ENCODE measurements at regions not wholly inside any gene's neighbourhood (a gene's known extent, or its start where the extent isn't known, plus 50 kb on each side); places are given as distances from the start of the nearest gene placed in this dataset. TPM values are rescaled to one million over a fixed set of nuclear protein-coding genes. Genes with fewer than 3 reads are reported as not detected.

DNA sequence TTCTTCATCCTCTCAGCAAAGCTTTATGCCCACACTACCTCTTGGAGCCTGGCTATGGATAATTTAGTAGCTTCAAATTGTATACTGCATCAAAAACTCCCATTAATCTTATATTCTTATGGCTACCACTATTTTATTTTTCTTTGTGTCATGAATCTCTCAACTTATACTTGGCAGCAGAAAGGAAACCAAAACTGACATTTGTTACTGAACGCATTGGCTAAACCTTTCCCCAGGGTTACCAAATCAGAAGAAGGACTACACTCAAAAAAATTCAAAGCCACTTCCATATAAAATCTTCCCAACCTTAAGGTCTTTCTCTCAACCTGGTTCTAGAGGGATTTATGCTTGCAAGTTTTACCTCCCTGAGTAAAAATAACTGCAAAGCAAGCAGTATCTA lies 97.0 kb upstream of the REG3G start:
- no peak overlapping the region for H3K4me3 ChIP-seq (ENCODE audit: low read length)
- peaks cover 2% of the 10 kb centered on the region for H3K9me3 ChIP-seq (replicated peaks; ENCODE audit: low read length)
- no peaks in the 10 kb centered on the region for H3K36me3 ChIP-seq (ENCODE audit: insufficient read depth, low read length)

DNA sequence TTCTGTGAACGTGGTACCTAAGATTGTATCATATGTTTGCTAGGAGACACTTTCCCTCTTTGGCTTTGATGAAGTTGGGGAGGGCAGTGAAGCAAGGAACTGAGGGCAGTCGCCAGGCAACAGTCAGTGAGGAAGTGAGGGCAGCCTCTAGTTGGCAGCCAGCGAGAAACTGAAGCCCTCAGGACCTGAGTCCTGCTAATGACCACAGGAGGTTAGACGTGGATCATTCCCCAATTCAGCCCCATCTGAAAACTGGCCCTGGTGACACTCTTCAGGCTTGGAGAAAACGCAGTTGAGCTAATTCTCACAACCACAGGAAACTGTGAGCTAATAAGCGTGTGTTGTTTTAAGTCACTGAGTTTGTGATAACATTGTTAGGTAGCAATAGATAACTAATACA lies 84.5 kb upstream of the REG3G start:
- H3K27me3 ChIP-seq (ENCODE audit: control insufficient read depth, insufficient read depth, low read length) = no peaks in the 10 kb centered on the region
- H3K4me3 ChIP-seq (ENCODE audit: low read length) = no peak overlapping the region
- H3K36me3 ChIP-seq (ENCODE audit: insufficient read depth, low read length) = no peaks in the 10 kb centered on the region
- H3K4me1 ChIP-seq (ENCODE audit: control insufficient read depth, insufficient read depth, low read length) = no peaks in the 10 kb centered on the region
- H3K9ac ChIP-seq (ENCODE audit: low read depth, low read length) = no peak overlapping the region
- no peak overlapping the region for H3K4me2 ChIP-seq (ENCODE audit: low read length)
- H3K9me3 ChIP-seq (replicated peaks; ENCODE audit: low read length) = peaks cover 5% of the 10 kb centered on the region

More for the DNA sequence above, 97.0 kb upstream of the REG3G start:
- Histone ChIP-seq H3K27me3 (ENCODE audit: control insufficient read depth, insufficient read depth, low read length) (no peaks in the 10 kb centered on the region), H3K4me2 (ENCODE audit: low read length) (no peak overlapping the region), H3K4me1 (ENCODE audit: control insufficient read depth, insufficient read depth, low read length) (no peaks in the 10 kb centered on the region), H3K9ac (ENCODE audit: low read depth, low read length) (no peak overlapping the region)

DNA sequence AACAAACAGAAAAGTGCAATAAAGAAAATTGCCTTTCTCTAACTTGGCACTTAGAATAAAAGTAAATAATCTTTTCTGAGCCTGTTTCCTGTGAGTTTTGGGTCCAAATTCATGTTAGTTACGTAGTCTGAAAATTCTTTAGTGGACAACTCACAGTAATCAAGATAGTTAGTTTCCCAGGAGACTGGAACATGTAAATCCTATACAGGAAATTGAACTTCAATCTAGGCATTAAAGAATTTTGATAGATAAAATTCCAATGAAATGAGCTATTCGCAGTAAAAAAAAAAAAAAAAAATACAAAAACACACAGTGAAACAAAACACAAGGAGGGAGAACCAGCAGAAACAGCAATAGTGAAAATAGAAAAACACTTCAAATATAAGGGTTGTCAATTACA lies 83.8 kb upstream of the REG3G start:
- Histone ChIP-seq H3K9ac (ENCODE audit: low read depth, low read length) (no peak overlapping the region), H3K27me3 (ENCODE audit: control insufficient read depth, insufficient read depth, low read length) (no peaks in the 10 kb centered on the region), H3K4me2 (ENCODE audit: low read length) (no peak overlapping the region), H3K9me3 (replicated peaks; ENCODE audit: low read length) (peaks cover 5% of the 10 kb centered on the region), H3K4me1 (ENCODE audit: control insufficient read depth, insufficient read depth, low read length) (no peaks in the 10 kb centered on the region), H3K36me3 (ENCODE audit: insufficient read depth, low read length) (no peaks in the 10 kb centered on the region), H3K4me3 (ENCODE audit: low read length) (no peak overlapping the region)

DNA sequence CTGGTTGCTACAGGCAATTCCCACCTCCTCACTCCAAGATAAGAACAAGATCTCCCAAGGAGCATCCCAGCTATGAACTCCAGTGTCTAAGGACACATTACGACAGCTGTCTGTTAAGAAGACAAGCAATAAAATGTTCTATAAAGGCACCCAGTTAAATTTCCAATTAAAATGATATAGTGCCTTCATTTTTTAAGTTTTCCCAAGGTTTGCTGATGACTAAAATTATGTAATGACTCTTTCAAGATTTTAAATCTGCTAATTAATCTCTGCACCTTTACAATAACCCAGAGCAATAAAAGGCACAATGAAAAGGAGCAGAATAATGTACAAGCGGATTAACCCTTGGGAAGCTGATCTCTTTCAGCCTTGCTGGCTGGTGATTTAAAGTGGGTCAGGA lies 61.6 kb upstream of the REG3G start:
- Histone ChIP-seq H3K9ac (ENCODE audit: low read depth, low read length) (no peak overlapping the region), H3K9me3 (replicated peaks; ENCODE audit: low read length) (peaks cover 13% of the 10 kb centered on the region), H3K36me3 (ENCODE audit: insufficient read depth, low read length) (no peaks in the 10 kb centered on the region), H3K4me1 (ENCODE audit: control insufficient read depth, insufficient read depth, low read length) (no peaks in the 10 kb centered on the region), H3K4me2 (ENCODE audit: low read length) (no peak overlapping the region), H3K4me3 (ENCODE audit: low read length) (no peak overlapping the region), H3K27me3 (ENCODE audit: control insufficient read depth, insufficient read depth, low read length) (no peaks in the 10 kb centered on the region)

DNA sequence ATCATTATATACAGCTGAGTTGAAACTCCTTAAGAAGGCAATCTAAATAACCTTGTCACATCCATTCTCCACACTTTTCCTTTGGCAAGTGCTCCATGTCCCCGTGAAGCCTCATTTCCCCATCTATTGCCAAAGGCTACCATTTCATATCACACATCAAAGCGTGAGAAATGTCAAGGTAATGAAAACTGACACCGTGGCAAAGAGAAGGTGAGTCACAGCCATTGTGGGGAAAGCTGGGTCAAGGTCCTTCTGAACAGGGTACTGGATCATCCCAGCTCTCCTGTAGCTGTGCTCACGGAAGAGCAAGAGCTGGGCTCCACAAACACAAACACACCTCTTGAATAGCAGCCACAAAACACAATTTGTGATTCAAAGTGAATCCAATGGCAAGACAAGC lies 58.2 kb upstream of the REG3G start:
- H3K4me1 ChIP-seq (ENCODE audit: control insufficient read depth, insufficient read depth, low read length) = no peaks in the 10 kb centered on the region
- H3K36me3 ChIP-seq (ENCODE audit: insufficient read depth, low read length) = no peaks in the 10 kb centered on the region
- H3K27me3 ChIP-seq (ENCODE audit: control insufficient read depth, insufficient read depth, low read length) = no peaks in the 10 kb centered on the region
- H3K4me2 ChIP-seq (ENCODE audit: low read length) = no peak overlapping the region
- no peak overlapping the region for H3K9ac ChIP-seq (ENCODE audit: low read depth, low read length)
- peaks cover 13% of the 10 kb centered on the region for H3K9me3 ChIP-seq (replicated peaks; ENCODE audit: low read length)
- no peak overlapping the region for H3K4me3 ChIP-seq (ENCODE audit: low read length)

DNA sequence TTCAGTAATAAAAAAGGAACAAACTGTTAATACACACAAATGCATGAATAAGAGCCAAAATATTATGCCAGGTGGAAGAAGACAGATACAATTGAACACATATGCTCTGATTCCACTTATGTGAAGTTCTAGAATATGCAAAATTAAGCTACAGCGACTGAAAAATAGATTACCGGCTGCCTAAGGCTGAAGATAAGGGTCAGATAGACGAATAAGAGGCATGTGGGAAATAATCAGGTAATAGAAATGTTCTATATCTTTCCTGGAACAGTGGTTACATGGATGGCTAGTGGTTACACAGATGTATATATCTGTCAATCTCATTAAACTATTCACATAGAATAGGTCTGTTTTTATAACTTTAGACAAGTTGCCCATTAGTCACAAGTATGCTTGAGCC lies 51.9 kb upstream of the REG3G start:
- Histone ChIP-seq H3K4me3 (ENCODE audit: low read length) (no peak overlapping the region), H3K9me3 (replicated peaks; ENCODE audit: low read length) (peaks cover under 1% of the 10 kb centered on the region), H3K9ac (ENCODE audit: low read depth, low read length) (no peak overlapping the region), H3K4me1 (ENCODE audit: control insufficient read depth, insufficient read depth, low read length) (no peaks in the 10 kb centered on the region), H3K36me3 (ENCODE audit: insufficient read depth, low read length) (no peaks in the 10 kb centered on the region), H3K27me3 (ENCODE audit: control insufficient read depth, insufficient read depth, low read length) (no peaks in the 10 kb centered on the region), H3K4me2 (ENCODE audit: low read length) (no peak overlapping the region)

Small RNA genes in the stretch of these regions (small RNA-seq; reads per million reads assigned to genes)
- gene RNU6-812P (not detected), gene RNU6-827P (not detected)

All from skeletal muscle satellite cell (primary cell).